Stimulated activated CD4-positive, alpha-beta T cell treated with anti-CD3 and anti-CD28 coated beads, Interleukin-1b, Interleukin-23, amount 100 ng/mL, for 24 hours (primary cell): ENCODE measurements at regions not wholly inside any gene's neighbourhood (a gene's known extent, or its start where the extent isn't known, plus 50 kb on each side); places are given as distances from the start of the nearest gene placed in this dataset.
"Not testable (repeated sequence)": the region's sequence is repeated elsewhere in the genome, so short reads cannot be mapped to it uniquely, and the experiment has no call there.

Source experiments
- DNase-seq, 4 experiments: peaks; one replicate each; pipeline ENCODE4 v3.0.0-alpha.2; 2020; ENCODE audit warnings: low read depth in 4 of 4, low spot score in 1 of 4

DNA sequence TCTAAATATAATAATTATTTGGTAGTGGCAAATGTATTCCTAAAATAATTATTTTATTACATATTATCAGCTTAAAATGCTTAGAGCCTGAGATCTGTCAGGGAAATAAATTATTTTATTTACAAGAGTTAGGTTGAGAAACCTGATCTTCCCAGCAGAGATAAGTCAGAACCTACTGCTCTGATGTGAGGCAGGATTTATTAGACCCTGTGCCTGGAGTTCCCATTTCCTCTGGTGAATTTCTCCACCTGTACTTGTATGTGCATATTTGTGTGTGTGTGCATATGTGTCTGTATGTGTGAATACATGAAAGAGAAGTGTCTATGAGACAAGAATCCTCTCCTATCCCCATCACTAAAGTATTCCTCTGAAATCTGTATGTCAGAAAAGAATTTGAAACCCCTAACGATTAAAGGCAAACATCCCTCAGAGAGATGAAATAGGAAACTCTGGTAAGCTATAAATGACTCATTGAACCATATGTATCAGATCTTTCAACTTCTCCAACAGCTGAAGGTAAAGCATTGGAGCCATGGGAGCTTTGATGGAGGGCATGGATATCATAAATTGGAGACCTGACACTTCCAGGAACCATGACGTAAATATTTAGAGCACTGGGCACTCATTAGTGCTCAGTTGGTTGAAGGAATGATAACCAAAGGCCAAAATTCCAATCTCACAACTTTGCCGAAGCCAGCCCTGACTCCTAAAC, 190.9 kb downstream of the XPNPEP1 start:
- DNase-seq: no peak

- DNase-seq: not testable (repeated sequence)
These were observed 193.4 kb downstream of the XPNPEP1 start for GRCh38 chr10:109729895-109730294.

DNA sequence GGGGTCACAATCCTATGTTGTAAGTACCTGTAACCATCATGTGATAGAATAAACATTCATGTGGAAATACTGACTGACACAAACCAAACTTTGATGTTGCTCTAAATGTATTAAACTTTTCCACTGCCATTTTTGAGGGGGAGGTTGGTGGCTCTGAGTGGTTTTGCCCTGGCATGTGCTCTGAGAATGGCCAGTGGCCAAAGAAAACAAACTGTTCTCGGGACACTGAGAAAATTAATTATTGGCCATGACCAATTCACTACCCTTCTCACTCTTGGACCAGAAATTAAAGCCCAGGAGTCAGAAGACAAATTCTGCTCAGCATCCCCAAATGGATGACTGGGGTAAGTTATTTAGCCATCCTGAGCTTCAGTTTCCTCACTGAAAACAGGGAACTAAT, 195.9 kb downstream of the XPNPEP1 start:
- no peak for DNase-seq

DNA sequence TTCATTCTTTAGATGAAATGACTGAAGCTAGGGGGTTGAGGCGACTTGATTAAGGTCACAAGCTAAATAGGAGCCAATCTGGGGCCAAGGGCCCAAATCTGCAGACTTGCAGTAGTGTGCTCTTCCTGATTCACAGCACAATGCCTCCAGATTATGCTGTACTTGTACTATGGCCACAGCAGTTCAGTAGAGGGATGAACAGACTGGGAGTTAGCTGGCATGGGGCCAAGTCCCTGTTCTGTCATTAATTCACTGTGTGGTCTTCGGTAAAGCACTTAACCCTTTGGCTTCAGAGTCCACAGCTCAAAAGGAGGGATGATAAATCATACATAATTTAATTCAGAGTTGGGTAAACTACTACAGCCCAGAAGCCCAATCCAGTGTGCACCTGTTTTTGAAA, 196.8 kb downstream of the XPNPEP1 start:
- DNase-seq: no peak

- DNase-seq: no peak
These were observed 200.0 kb downstream of the XPNPEP1 start for GRCh38 chr10:109723305-109723704.

DNA sequence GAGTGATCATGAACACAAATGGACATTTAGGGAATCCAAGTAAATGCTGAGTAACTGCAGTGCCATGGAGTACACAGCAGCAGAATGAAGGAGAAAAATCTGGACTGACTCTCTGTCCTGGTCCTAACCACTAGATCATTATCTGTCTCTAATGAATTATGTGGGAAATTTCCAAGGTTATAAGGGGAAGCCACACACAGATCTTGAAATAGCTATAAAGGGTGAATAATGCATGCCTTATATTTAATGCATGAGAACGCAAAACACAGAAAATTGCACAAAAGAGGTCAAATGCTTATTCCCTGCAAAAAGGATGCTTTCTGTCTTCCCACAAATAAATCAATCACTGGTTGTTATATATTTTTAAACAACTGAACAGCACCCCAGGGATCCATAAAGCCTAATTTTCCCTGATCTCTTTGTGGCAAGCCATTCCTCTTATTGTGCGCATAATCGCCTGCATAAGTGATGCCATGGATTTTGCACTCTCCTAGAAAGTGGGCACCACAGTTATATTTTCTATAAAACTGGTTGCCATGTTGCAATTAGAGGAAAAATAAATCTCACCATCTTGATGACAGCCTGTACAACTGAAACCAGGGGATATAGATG, 201.8 kb downstream of the XPNPEP1 start:
- DNase-seq: no peak

DNA sequence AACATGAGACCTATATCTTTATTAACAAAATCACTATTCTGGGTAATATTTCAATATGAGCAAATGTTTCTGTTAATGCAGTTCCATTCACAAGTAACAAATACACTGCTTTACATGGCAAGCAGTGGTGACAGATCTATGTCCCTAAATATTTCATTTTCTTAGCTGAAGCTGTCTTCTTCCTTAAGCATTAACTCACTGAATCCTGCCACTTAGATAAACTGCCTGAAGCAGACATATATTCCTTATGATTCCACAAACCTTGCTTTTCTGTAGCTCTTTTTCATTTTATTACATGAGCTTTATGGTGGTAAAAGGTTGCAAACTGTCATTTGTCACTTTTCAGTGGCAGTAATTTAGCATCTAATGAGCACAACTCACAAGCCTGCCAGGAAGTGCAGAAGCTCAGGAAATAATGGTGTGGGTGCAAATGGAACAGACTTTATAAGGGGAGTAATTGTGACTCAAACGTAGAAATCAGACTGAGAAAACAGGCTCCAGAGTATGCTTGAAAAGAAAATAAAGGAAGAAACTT, 217.2 kb downstream of the XPNPEP1 start:
- no peak for DNase-seq

GRCh38 chr10:109701633-109702215, 221.6 kb downstream of the XPNPEP1 start:
- DNase-seq: no peak

GRCh38 chr10:109698882-109699664, 224.2 kb downstream of the XPNPEP1 start:
- no peak for DNase-seq

- no peak for DNase-seq
These were observed 225.2 kb downstream of the XPNPEP1 start for GRCh38 chr10:109698086-109698485.

GRCh38 chr10:109696981-109697775, 226.1 kb downstream of the XPNPEP1 start:
- DNase-seq: no peak

GRCh38 chr10:109696462-109696861, 226.8 kb downstream of the XPNPEP1 start:
- no peak for DNase-seq

- DNase-seq: no peak
These were observed 227.3 kb downstream of the XPNPEP1 start for GRCh38 chr10:109695988-109696387.

- DNase-seq: no peak
These were observed 233.5 kb downstream of the XPNPEP1 start for GRCh38 chr10:109689785-109690184.

- DNase-seq: no peak
These were observed 243.8 kb downstream of the XPNPEP1 start for GRCh38 chr10:109679478-109679877.

- DNase-seq: no peak
These were observed 244.5 kb downstream of the XPNPEP1 start for GRCh38 chr10:109678857-109679256.

DNA sequence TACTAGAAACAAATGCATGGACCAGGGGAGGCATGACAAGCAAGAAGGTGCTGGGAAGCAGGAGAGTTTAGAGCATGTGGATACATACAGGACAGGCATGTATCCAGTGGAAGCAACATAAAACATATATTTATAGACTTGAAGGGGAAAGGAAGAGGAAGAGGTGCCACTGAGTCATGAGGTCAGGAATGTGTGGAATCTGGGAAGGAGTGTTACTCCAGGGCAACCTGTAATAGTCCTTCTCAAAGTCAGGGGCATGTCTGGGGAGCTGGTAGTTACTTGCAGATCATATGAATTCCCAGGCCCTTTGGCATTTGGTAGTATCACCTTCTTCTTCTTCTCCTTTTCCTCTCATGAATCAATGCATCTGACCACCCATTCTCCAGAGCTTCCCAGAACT, 246.6 kb downstream of the XPNPEP1 start:
- DNase-seq: no peak

DNA sequence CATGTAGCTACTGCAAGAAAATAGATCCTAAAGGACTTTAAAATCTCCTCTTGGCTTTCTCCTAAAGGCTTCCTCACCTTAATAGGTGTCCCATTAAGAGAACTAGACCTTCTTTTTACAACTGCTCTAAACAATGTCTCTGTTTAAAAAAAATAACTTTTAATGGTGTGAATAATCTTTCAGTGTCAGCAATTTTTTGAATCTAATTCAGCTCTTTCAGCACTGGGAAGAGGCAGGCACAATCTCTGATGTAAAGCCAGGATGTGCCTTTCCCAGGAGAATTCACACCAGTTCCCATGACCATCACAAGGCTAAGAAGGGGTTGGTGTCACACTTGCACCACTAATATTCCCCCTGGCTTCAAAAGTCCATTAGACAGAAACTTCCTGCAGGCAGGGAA, 254.6 kb downstream of the XPNPEP1 start:
- DNase-seq: no peak

GRCh38 chr10:109668154-109668665, 255.1 kb downstream of the XPNPEP1 start:
- DNase-seq: no peak

DNA sequence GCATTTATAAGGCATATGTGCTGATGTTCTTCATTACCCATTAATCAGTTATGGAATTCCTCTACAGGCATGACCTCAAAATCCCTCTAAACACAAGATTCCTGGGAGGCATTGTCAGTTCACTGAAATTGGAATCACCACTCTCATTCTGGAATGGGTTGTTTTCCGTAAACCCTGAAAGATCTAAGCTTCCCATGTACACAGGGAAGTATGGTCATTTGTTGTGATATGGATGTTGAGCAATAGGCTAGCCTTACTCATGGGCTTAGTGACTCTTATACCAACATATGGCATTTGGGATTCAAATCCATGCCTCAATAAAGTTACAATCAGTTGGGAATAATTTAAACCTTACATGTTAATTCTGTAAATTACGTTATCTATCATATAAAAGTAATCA, 258.0 kb downstream of the XPNPEP1 start:
- no peak for DNase-seq

GRCh38 chr10:109664554-109664953, 258.8 kb downstream of the XPNPEP1 start:
- DNase-seq: no peak
